ENCODE measurements at regions not wholly inside any gene's neighbourhood (a gene's known extent, or its start where the extent isn't known, plus 50 kb on each side); places are given as distances from the start of the nearest gene placed in this dataset.
"Not testable (repeated sequence)": the region's sequence is repeated elsewhere in the genome, so short reads cannot be mapped to it uniquely, and the experiment has no call there.

GRCh38 chr20:51129147-51129776 is 106.4 kb upstream of the KCNG1 start:
- TF ChIP-seq CTCF (IDR thresholded peaks at IDR 0.05; ENCODE audit: extremely low read depth, missing control alignments) = no peak
- DNase-seq (ENCODE audit: low spot score) = no peak

- TF ChIP-seq CTCF (IDR thresholded peaks at IDR 0.05; ENCODE audit: extremely low read depth, missing control alignments) = no peak
- DNase-seq (ENCODE audit: low spot score) = peak; percentile 26
Measured at GRCh38 chr20:51128198-51128597, 105.3 kb upstream of the KCNG1 start.

- TF ChIP-seq CTCF (IDR thresholded peaks at IDR 0.05; ENCODE audit: extremely low read depth, missing control alignments) = no peak
- DNase-seq (ENCODE audit: low spot score) = no peak
Measured at GRCh38 chr20:51127713-51128112, 104.8 kb upstream of the KCNG1 start.

GRCh38 chr20:51126337-51126736 is 103.4 kb upstream of the KCNG1 start:
- TF ChIP-seq CTCF (IDR thresholded peaks at IDR 0.05; ENCODE audit: extremely low read depth, missing control alignments) = no peak
- no peak for DNase-seq (ENCODE audit: low spot score)

GRCh38 chr20:51125780-51126179 is 102.9 kb upstream of the KCNG1 start:
- TF ChIP-seq CTCF (IDR thresholded peaks at IDR 0.05; ENCODE audit: extremely low read depth, missing control alignments) = no peak
- no peak for DNase-seq (ENCODE audit: low spot score)

- DNase-seq (ENCODE audit: low spot score) = no peak
- no peak for TF ChIP-seq CTCF (IDR thresholded peaks at IDR 0.05; ENCODE audit: extremely low read depth, missing control alignments)
Measured at GRCh38 chr20:51125105-51125504, 102.2 kb upstream of the KCNG1 start.

- not testable (repeated sequence) for DNase-seq (ENCODE audit: low spot score)
Measured at GRCh38 chr20:51123887-51124286, 101.0 kb upstream of the KCNG1 start.

- no peak for DNase-seq (ENCODE audit: low spot score)
- no peak for TF ChIP-seq CTCF (IDR thresholded peaks at IDR 0.05; ENCODE audit: extremely low read depth, missing control alignments)
Measured at GRCh38 chr20:51122931-51123658, 100.2 kb upstream of the KCNG1 start.
